ENCODE measurements at regions not wholly inside any gene's neighbourhood (a gene's known extent, or its start where the extent isn't known, plus 50 kb on each side); places are given as distances from the start of the nearest gene placed in this dataset.
A peak's percentile ranks its signal among the peaks of the same experiment; 100 is the strongest.

DNA sequence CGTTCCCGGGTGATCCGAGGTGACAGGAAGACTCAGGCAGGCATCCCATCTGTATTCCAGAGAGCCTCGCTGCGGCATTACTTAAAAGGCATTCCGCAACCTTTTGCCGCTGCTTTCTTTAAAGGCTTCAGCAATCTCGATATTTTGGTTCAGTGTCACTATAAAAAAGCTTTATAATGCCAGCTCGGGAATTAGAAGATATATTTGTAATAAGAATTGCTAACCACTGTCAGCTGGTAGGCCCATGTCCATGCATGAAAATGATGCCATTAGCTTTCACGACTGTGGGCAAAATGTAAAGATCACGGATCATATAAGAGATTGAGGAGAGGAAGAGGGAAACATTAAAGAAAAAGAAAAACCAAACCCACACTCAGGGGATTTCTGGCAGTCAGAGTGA, 578.6 kb upstream of the CDH5 start:
- no peak for DNase-seq

- DNase-seq, result no peak
Measured at GRCh38 chr16:65786916-65787315, 579.6 kb upstream of the CDH5 start.

DNA sequence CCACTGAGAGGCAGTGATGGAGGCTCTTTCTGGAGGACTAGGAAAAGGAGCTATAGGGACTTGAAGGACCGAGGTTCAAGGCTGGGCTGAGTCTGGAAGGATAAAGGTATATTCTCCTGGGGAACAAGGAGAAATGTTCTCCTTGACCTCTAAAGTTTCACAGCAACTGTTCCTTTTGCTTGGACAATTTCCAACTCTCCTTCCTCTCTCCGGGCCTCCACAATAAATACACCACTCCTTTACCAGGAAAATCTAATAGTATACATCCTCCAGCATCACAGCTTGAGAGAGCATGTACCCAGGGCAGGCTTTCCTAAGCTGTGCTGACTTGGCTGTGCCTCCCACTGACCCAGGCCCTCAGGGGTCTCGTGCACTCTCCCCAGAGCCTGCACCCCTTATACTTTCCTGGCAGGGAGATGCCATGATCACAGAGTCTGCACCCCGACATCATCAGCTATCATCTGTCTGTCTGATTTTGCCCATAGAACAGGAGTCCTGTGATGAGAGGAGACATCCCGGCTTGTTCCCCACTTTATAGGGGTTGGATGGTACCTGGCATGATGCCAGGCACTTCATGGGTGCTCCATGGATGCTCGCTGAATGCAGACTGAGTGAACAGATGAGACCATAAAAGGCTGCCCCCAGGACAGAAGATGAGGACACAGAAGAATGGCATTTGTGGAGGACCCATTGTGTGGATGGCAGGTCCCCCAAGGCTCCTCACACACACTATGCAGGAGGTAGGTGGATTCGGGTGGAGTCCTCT, 582.6 kb upstream of the CDH5 start:
- DNase-seq, result no peak

- DNase-seq, result peak in 1 of 14 donors; percentile 9
Measured at GRCh38 chr16:65782611-65783600, 583.6 kb upstream of the CDH5 start.

- DNase-seq, result no peak
Measured at GRCh38 chr16:65781855-65782254, 584.6 kb upstream of the CDH5 start.

GRCh38 chr16:65781363-65781762, 585.1 kb upstream of the CDH5 start:
- DNase-seq, result no peak

GRCh38 chr16:65779201-65779600, 587.3 kb upstream of the CDH5 start:
- DNase-seq, result no peak

DNA sequence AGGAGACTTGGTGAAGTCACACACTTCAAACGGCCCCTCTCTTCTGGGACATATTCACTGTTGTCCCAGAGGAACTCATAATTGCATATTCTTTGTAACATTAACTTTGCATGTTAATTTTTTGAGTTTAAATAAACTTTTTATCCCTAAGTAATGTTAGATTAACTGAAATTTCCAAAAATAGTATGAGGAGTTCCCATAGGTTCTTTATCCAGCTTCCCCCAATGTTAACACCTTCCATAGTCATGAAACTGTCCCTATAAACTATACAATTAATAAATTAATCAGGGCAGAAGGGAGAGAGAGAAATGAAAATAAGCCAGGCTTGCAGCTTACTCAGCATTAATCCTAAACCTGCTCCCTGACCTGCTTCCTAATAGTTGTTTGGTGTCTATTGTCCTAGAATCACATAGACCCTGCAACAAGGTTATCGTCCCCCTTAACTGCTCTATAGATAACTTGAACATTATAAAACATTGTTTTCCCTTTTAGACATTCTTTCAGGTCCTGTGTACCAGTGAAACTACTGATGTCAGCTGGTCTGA, 589.8 kb upstream of the CDH5 start:
- no peak for DNase-seq

- DNase-seq, result no peak
Measured at GRCh38 chr16:65775829-65776228, 590.7 kb upstream of the CDH5 start.

- DNase-seq, result no peak
Measured at GRCh38 chr16:65774350-65774749, 592.1 kb upstream of the CDH5 start.

DNA sequence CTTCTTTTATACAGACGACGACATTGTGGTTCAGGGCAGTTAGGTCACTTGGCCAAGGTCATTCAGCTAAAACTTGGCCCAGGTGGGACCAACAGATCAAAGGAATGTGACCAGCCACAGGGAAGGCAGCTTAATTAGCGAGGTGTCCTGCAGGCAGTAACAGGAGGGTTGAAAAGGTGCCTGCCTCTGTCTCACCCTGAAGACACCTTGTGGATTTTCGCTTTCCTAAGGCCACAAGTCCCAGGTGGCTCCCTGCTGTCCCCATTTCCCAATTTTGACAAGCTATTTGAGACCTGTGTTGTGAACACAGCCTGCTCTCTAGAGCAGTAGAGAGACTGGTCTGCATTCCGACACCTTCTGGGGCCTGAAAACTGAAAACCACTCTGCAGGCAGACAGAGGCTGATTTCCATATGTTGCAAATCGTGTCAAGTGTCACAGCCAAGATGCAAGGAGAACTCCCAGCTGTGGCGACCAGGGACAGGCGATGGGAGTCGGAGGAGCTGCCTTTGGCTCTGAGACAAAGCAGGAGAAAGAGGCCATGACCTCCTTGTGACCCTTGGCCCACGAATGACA, 593.1 kb upstream of the CDH5 start:
- no peak for DNase-seq

GRCh38 chr16:65772134-65772732, 594.3 kb upstream of the CDH5 start:
- no peak for DNase-seq

DNA sequence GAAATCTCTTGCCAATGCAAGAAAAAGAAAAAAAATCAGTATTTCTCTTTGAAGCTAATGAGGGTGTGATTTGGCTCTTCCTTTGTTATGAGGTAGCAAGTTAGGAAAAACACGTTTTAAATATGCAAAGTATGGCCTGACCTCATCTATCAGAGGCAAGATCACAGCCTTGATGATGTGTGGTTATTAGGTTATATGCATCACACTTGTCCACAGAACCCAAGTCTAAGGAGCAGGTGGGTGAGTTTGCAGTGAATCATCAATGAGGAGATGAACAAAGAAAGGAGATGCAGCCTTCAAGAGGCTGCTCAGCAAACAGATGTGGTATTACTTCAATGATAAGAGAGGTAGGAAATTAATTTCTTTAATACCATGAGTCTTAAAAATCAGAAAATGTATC, 594.8 kb upstream of the CDH5 start:
- no peak for DNase-seq

- DNase-seq, result no peak
Measured at GRCh38 chr16:65770752-65771151, 595.7 kb upstream of the CDH5 start.

GRCh38 chr16:65769776-65770438, 596.6 kb upstream of the CDH5 start:
- no peak for DNase-seq

- no peak for DNase-seq
Measured at GRCh38 chr16:65769055-65769465, 597.4 kb upstream of the CDH5 start.

- no peak for DNase-seq
Measured at GRCh38 chr16:65767125-65767524, 599.4 kb upstream of the CDH5 start.

- no peak for DNase-seq
Measured at GRCh38 chr16:65763640-65764305, 602.7 kb upstream of the CDH5 start.

DNA sequence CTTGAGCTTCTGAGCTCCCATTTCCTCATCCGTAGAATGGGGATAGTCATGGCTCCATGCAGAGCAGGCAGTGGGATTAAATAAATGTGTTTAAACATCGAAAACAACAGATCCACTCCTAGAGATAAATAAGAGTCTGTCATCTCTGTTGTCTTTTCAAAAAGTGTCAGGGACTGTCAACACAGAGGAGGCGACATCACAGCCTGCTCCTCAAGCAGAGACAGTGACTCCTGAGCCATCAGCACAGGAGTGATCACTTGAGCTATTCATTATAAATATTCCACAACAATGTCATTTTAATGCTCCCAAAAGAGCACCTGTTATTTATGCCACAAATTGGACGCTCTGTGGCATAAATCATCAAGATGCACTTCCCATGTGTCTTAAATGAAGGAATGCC, 605.6 kb upstream of the CDH5 start:
- DNase-seq, result no peak

DNA sequence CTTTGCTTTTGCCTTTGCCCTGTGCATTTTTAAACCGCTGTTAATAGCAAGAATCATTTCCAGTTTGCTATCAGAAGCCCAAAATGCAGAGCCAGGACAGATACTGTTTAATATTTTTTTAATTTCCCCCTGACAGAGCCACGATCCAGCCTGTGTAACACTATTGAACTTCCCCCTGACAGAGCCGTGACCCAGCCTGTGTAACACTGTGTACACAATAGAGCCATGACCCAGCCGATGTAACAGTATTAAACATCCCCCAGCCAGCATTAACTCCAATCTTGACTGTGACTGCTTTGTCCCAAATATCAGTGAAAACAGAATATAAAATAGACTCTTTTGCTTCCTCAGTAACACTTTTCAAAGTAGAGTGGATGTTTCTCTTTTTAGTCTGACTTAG, 607.9 kb upstream of the CDH5 start:
- no peak for DNase-seq

GRCh38 chr16:65757064-65757463, 609.4 kb upstream of the CDH5 start:
- DNase-seq, result no peak

Measured in C1 segment of cervical spinal cord (tissue), 14 donors.